Panc1 (cell line): ENCODE measurements at regions not wholly inside any gene's neighbourhood (a gene's known extent, or its start where the extent isn't known, plus 50 kb on each side); places are given as distances from the start of the nearest gene placed in this dataset.

Source experiments
- POLR2AphosphoS5 ChIP-seq: IDR thresholded peaks from 2 replicates; pipeline ENCODE4 v1.6.1; 2012; ENCODE audit warnings: mild to moderate bottlenecking, low read depth, low read length, moderate library complexity
- TCF7L2 ChIP-seq: IDR thresholded peaks from 2 replicates; pipeline ENCODE4 v1.6.1; 2011; ENCODE audit warnings: mild to moderate bottlenecking, low read depth, low read length, inconsistent platforms
- TF ChIP-seq, protein P1 (sequence below): fragments of 450-650 bp; IDR thresholded peaks from 2 replicates; pipeline ENCODE4 v1.5.1; 2017; ENCODE audit warnings: mild to moderate bottlenecking
- TF ChIP-seq, protein P2 (sequence below), 2 experiments: IDR thresholded peaks; 2 replicates each; pipeline ENCODE4 v1.6.1; 2011 to 2012; ENCODE audit warnings: low read depth in 2 of 2, control low read depth in 1 of 2, low read length in 1 of 2, mild to moderate bottlenecking in 1 of 2, moderate library complexity in 1 of 2; ENCODE audit not compliant: insufficient read depth in 1 of 2

DNA sequence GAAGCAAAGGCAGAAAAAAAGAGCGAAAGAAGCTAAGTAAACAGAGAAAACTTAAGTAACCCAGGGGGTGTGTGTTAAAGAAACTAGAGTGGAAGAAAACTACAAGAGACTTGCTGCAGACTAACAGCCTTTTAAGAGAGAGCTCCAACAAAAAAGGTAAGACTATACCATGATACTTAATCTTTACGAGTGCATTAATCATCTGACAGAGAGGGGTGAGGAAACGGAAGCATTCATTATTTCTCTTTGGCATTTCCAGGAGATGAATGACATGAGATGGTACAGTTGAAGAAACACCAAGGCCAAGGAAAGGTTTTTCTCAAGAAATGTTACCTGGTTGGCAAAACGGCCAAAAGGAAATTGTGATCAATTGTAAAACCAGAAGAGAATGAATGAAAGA, 906.8 kb downstream of the QKI start:
- TF ChIP-seq, protein P1, sequence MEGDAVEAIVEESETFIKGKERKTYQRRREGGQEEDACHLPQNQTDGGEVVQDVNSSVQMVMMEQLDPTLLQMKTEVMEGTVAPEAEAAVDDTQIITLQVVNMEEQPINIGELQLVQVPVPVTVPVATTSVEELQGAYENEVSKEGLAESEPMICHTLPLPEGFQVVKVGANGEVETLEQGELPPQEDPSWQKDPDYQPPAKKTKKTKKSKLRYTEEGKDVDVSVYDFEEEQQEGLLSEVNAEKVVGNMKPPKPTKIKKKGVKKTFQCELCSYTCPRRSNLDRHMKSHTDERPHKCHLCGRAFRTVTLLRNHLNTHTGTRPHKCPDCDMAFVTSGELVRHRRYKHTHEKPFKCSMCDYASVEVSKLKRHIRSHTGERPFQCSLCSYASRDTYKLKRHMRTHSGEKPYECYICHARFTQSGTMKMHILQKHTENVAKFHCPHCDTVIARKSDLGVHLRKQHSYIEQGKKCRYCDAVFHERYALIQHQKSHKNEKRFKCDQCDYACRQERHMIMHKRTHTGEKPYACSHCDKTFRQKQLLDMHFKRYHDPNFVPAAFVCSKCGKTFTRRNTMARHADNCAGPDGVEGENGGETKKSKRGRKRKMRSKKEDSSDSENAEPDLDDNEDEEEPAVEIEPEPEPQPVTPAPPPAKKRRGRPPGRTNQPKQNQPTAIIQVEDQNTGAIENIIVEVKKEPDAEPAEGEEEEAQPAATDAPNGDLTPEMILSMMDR: no peak
- TF ChIP-seq POLR2AphosphoS5 (no peak), TCF7L2 (no peak)
- TF ChIP-seq, protein P2, sequence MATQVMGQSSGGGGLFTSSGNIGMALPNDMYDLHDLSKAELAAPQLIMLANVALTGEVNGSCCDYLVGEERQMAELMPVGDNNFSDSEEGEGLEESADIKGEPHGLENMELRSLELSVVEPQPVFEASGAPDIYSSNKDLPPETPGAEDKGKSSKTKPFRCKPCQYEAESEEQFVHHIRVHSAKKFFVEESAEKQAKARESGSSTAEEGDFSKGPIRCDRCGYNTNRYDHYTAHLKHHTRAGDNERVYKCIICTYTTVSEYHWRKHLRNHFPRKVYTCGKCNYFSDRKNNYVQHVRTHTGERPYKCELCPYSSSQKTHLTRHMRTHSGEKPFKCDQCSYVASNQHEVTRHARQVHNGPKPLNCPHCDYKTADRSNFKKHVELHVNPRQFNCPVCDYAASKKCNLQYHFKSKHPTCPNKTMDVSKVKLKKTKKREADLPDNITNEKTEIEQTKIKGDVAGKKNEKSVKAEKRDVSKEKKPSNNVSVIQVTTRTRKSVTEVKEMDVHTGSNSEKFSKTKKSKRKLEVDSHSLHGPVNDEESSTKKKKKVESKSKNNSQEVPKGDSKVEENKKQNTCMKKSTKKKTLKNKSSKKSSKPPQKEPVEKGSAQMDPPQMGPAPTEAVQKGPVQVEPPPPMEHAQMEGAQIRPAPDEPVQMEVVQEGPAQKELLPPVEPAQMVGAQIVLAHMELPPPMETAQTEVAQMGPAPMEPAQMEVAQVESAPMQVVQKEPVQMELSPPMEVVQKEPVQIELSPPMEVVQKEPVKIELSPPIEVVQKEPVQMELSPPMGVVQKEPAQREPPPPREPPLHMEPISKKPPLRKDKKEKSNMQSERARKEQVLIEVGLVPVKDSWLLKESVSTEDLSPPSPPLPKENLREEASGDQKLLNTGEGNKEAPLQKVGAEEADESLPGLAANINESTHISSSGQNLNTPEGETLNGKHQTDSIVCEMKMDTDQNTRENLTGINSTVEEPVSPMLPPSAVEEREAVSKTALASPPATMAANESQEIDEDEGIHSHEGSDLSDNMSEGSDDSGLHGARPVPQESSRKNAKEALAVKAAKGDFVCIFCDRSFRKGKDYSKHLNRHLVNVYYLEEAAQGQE (IDR thresholded peaks at IDR 0.05; ENCODE audit: insufficient read depth in 1 of 2, low read depth in 2 of 2, low read length in 1 of 2): no peak
